Heart left ventricle (tissue), 16 donors: ENCODE measurements at regions not wholly inside any gene's neighbourhood (a gene's known extent, or its start where the extent isn't known, plus 50 kb on each side); places are given as distances from the start of the nearest gene placed in this dataset.
"Not testable (repeated sequence)": the region's sequence is repeated elsewhere in the genome, so short reads cannot be mapped to it uniquely, and the experiment has no call there.

Experiments
- ATAC-seq, 4 donors: fragments of 200-7000 bp; cut with Tn5 transposase; one replicate each; pipeline ENCODE4 v1.9.1; 2020 to 2022; ENCODE audit warnings: moderate library complexity in 4 of 4, mild to moderate bottlenecking in 3 of 4, moderate number of reproducible peaks in 1 of 4
- DNase-seq, 5 donors: peaks; one replicate each; pipeline ENCODE4 v3.0.0-alpha.2; 2020
- H3K27ac ChIP-seq, 12 donors: fragments of 200-600 bp; sonication (generic) in 4 of 12; one replicate each; pipeline versions ENCODE4 v1.5.0 to v1.8.0; 2016 to 2022; ENCODE audit warnings: mild to moderate bottlenecking in 2 of 12
- H3K27me3 ChIP-seq, 9 donors: fragments of 200-600 bp; sonication (generic) in 2 of 9; one replicate each; pipeline versions ENCODE4 v1.5.1 to v1.8.0; 2016 to 2022; ENCODE audit warnings: mild to moderate bottlenecking in 3 of 9
- H3K36me3 ChIP-seq, 9 donors: fragments of 200-600 bp; sonication (generic) in 2 of 9; one replicate each; pipeline versions ENCODE4 v1.5.0 to v1.8.0; 2018 to 2022; ENCODE audit warnings: mild to moderate bottlenecking in 2 of 9
- H3K4me1 ChIP-seq, 12 donors: fragments of 200-600 bp; sonication (generic) in 4 of 12; one replicate each; pipeline versions ENCODE4 v1.5.0 to v1.8.0; 2016 to 2022; ENCODE audit warnings: mild to moderate bottlenecking in 3 of 12
- H3K4me3 ChIP-seq, 12 donors: fragments of 200-600 bp; sonication (generic) in 4 of 12; one replicate each; pipeline versions ENCODE4 v1.5.0 to v1.8.0; 2017 to 2022; ENCODE audit warnings: mild to moderate bottlenecking in 9 of 12, moderate library complexity in 4 of 12
- H3K9me3 ChIP-seq, 12 donors: fragments of 200-600 bp; sonication (generic) in 4 of 12; one replicate each; pipeline versions ENCODE4 v1.5.0 to v1.8.0; 2016 to 2022; ENCODE audit warnings: mild to moderate bottlenecking in 1 of 12
- WGBS, 4 donors: extraction: QIAGEN DNeasy Blood & Tissue Kit in 2 of 4; methylation state at CpG; one replicate each; pipeline versions ENCODE4 v1.1.5 to v1.1.7; 2013 to 2018; 5-methylcytosine and 5-hydroxymethylcytosine counted together
- intact Hi-C, 10 donors: fragments of 100-400 bp; cut with DNase I; formaldehyde crosslinking; loops; one replicate each; pipeline versions ENCODE4 v1.11.1 to v1.14.2; 2022
- donor health status: ischemic (EF 13 %, LVEDD 7.1; RV severe dilation, severe dysfunction).
- donor health status: healthy with polysubstance abuse.
- donor health status: DM: no; HTN: yes; CAD: no.
- donor health status: DM: no; HTN: no; CAD: no.
- donor health status: ischemic (EF 25% LVEDD 6.9; RV normal size, moderate dysfunction).
- donor health status: ischemic (EF 25% LVEDD 5.7; RV mildly dilated, moderate dysfunction).
- donor health status: healthy.
- donor health status: DM: yes; HTN: yes; CAD: no.
- donor health status: ischemic (EF 35%, LVEDD 5.7; RV mildly dilated, moderate dysfunction).
- donor health status: nonischemic (EF 11% LVEDD 7.7; RV severe dilation, severe dysfunction).
- donor health status: DM: yes; HTN: yes; CAD: no.
- donor health status: PGD.
- donor health status: ischemic (EF 29% LVEDD 5.4; RV normal size, mild dysfunction).
- donor health status: nonischemic (EF 23%, LVEDD 6.1; RV moderate dilation, normal function).

DNA sequence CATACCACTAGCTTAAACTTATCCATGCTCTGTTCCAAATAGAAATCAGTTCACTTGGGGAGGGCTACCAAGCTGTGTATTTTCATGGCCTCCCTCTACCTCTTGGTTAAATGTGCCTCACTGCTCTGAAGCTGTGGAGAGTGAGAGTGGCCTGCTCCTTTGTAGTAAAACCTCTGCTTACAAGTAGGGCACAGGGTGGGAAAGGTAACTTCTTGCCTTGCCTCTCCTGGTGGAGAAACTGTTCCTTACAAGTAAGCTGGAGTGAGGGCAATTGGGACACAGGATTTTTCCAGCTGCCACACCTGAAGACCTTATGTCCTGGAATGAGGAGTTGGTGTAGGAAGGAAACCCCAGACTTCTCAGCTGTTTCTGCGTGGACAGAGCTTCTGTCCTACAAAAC is 128.8 kb upstream of the SPATA31A7 start:
- H3K27ac ChIP-seq, H3K36me3 ChIP-seq, H3K4me1 ChIP-seq, H3K4me3 ChIP-seq, intact Hi-C loops, H3K27me3 ChIP-seq, H3K9me3 ChIP-seq, ATAC-seq, DNase-seq: not testable (repeated sequence)
- no CpG with 5 or more reads among the region's 1 CpG for WGBS, 4 donors

DNA sequence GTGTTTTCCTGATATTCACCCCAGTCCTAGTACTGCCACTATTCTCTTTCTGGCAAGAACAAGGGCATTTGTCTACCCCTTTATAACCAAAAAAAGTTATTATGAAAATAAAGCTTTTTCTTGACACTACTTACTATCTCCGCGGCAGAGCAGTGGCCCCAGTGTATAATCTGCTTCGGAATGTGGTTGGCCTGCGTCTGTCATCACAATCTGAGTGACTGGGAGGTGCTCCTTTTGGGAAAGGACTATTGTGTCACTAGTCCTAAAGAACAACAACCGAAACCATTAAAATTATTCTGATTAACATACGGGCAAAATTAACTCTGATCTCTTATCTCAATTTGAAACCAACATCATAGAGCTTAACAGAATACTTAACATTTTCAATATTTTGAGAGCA is 117.0 kb upstream of the SPATA31A7 start:
- peak in 1 of 4 donors; percentile 47 for ATAC-seq
- H3K9me3 ChIP-seq, H3K27ac ChIP-seq: not testable (repeated sequence)

DNA sequence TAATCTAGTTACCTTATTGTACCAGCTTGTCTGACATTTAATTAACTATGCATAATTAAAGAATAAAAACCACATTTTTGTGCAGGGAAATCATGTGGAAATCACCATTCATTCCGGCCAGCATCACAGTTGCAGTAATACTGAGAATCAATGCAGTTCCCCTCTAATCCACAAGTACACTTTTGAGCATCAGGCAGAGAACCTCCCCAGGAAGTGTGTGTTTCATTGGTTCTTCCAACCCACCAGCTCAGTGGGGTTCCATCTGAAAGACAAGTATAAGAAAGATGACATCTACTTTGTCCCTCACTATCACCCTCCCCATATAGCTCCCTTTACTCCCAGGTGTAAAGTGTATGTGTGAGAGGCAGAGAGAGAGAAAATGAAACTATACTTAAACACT is 108.1 kb upstream of the SPATA31A7 start:
- no CpG with 5 or more reads among the region's 1 CpG for WGBS, 4 donors
- H3K27ac ChIP-seq, H3K9me3 ChIP-seq, H3K36me3 ChIP-seq, H3K4me3 ChIP-seq, ATAC-seq, intact Hi-C loops, H3K27me3 ChIP-seq, DNase-seq, H3K4me1 ChIP-seq: not testable (repeated sequence)

More for the DNA sequence above, 117.0 kb upstream of the SPATA31A7 start:
- H3K27me3 ChIP-seq, H3K36me3 ChIP-seq, H3K4me1 ChIP-seq, intact Hi-C loops, H3K4me3 ChIP-seq, DNase-seq: not testable (repeated sequence)
- no CpG with 5 or more reads among the region's 6 CpGs for WGBS, 4 donors

DNA sequence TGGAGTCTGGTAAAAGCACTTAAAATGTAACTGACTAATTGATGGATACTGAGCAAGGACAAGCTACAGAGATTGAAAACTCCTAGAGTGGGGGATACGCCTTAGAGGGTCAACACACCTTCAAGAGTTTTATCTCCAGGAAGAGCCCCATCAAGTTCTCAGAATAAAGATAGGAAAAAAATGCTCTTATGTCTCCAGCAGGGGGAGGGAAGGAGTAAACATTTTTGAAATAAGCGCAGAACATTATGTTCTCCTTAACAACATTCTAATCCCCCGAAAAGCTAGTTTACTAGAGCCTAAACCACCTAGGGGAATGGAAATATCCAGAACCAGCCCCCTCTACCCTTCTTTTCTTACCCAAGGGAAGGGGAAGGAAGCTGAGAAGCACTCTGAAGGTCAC is 104.4 kb upstream of the SPATA31A7 start:
- H3K27ac ChIP-seq, DNase-seq: not testable (repeated sequence)
- no CpG with 5 or more reads among the region's 3 CpGs for WGBS, 4 donors

DNA sequence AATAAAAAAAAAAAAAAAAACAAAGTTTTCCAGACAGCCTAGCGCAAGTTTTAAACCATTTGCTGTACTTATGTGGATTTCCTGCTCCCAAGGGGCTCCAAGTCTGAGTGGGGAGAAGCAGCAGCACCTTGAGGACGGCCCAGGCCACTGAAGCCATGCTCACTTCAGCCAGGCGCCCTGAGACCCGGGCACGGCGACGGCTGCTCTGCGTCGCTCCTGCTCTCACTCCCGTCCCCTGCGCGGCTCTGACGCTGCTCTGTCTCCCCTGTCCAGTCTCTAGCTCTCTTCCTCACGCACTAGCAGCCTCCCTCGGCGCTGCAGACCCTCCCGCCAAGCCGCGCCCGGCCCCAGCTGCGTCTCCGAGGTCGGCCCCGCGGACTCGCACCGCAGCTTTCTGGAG is 67.4 kb upstream of the SPATA31A7 start:
- H3K27me3 ChIP-seq, H3K4me1 ChIP-seq, DNase-seq, H3K36me3 ChIP-seq, ATAC-seq, H3K9me3 ChIP-seq, intact Hi-C loops, H3K4me3 ChIP-seq, H3K27ac ChIP-seq: not testable (repeated sequence)
- WGBS, 4 donors: no CpG with 5 or more reads among the region's 27 CpGs

More for the DNA sequence above, 104.4 kb upstream of the SPATA31A7 start:
- intact Hi-C loops, H3K9me3 ChIP-seq, H3K36me3 ChIP-seq, H3K4me1 ChIP-seq, H3K4me3 ChIP-seq, ATAC-seq, H3K27me3 ChIP-seq: not testable (repeated sequence)
